D341Med (cell line): ENCODE measurements at regions not wholly inside any gene's neighbourhood (a gene's known extent, or its start where the extent isn't known, plus 50 kb on each side); places are given as distances from the start of the nearest gene placed in this dataset.
"Not testable (repeated sequence)": the region's sequence is repeated elsewhere in the genome, so short reads cannot be mapped to it uniquely, and the experiment has no call there.

Experiments
- DNase-seq: peaks from one replicate; pipeline ENCODE4 v3.0.0; 2012; ENCODE audit warnings: low spot score

- no peak for DNase-seq
These were observed 124.8 kb downstream of the BDH1 start for GRCh38 chr3:197430934-197431333.

GRCh38 chr3:197430502-197430901 is 125.3 kb downstream of the BDH1 start:
- DNase-seq, result no peak

GRCh38 chr3:197428952-197429351 is 126.8 kb downstream of the BDH1 start:
- no peak for DNase-seq

- DNase-seq, result peak; percentile 76
These were observed 127.5 kb downstream of the BDH1 start for GRCh38 chr3:197428117-197428801.

GRCh38 chr3:197427021-197427420 is 128.6 kb upstream of the DLG1 start:
- peak; percentile 68 for DNase-seq

GRCh38 chr3:197426121-197426566 is 127.7 kb upstream of the DLG1 start:
- DNase-seq, result peak; percentile 51

- DNase-seq, result no peak
These were observed 127.2 kb upstream of the DLG1 start for GRCh38 chr3:197425485-197426120.

- DNase-seq, result no peak
These were observed 126.5 kb upstream of the DLG1 start for GRCh38 chr3:197424674-197425484.

- no peak for DNase-seq
These were observed 125.9 kb upstream of the DLG1 start for GRCh38 chr3:197424266-197424665.

- no peak for DNase-seq
These were observed 125.0 kb upstream of the DLG1 start for GRCh38 chr3:197423376-197423775.

- no peak for DNase-seq
These were observed 124.1 kb upstream of the DLG1 start for GRCh38 chr3:197422506-197422905.

- no peak for DNase-seq
These were observed 122.6 kb upstream of the DLG1 start for GRCh38 chr3:197421021-197421420.

GRCh38 chr3:197420566-197420965 is 122.2 kb upstream of the DLG1 start:
- DNase-seq, result no peak

- no peak for DNase-seq
These were observed 121.7 kb upstream of the DLG1 start for GRCh38 chr3:197420115-197420514.

- DNase-seq, result no peak
These were observed 121.3 kb upstream of the DLG1 start for GRCh38 chr3:197419696-197420095.

GRCh38 chr3:197417911-197418618 is 119.7 kb upstream of the DLG1 start:
- peak; percentile 57 for DNase-seq

- DNase-seq, result no peak
These were observed 119.0 kb upstream of the DLG1 start for GRCh38 chr3:197417441-197417840.

- DNase-seq, result not testable (repeated sequence)
These were observed 113.5 kb upstream of the DLG1 start for GRCh38 chr3:197411899-197412298.

- not testable (repeated sequence) for DNase-seq
These were observed 111.8 kb upstream of the DLG1 start for GRCh38 chr3:197410170-197410569.

- DNase-seq, result no peak
These were observed 110.0 kb upstream of the DLG1 start for GRCh38 chr3:197408177-197408957.

GRCh38 chr3:197407526-197407925 is 109.1 kb upstream of the DLG1 start:
- DNase-seq, result peak; percentile 20
